ENCODE measurements at regions not wholly inside any gene's neighbourhood (a gene's known extent, or its start where the extent isn't known, plus 50 kb on each side); places are given as distances from the start of the nearest gene placed in this dataset.

GRCh38 chr4:175068266-175068665 is 150.1 kb downstream of the ADAM29 start (continued):
- TF ChIP-seq ZNF462 (CRISPR knock-in tag; IDR thresholded peaks at IDR 0.05) (no peak), CTCF (conservative IDR thresholded peaks at IDR 0.05; ENCODE audit: low read depth in 2 of 2) (no peak), POLR2AphosphoS5 (IDR thresholded peaks at IDR 0.05; ENCODE audit: low read depth) (no peak)

GRCh38 chr4:175070444-175070843 is 152.3 kb downstream of the ADAM29 start:
- H3K27me3 ChIP-seq (ENCODE audit: insufficient read depth) = no peaks in the 10 kb centered on the region
- peaks cover 9% of the 10 kb centered on the region; the same call in 2 of the 3 replicates for H3K4me1 Mint-ChIP-seq
- no peaks in the 10 kb centered on the region for H3K27me3 Mint-ChIP-seq (ENCODE audit: insufficient read depth, low read depth, poor library complexity)
- no peaks in the 10 kb centered on the region for H3K36me3 ChIP-seq (ENCODE audit: insufficient read depth)
- TF ChIP-seq NANOG (IDR thresholded peaks at IDR 0.05; ENCODE audit: borderline replicate concordance) = no peak
- TF ChIP-seq CREB1 (CRISPR knock-in tag; IDR thresholded peaks at IDR 0.05; ENCODE audit: low read depth) = no peak
- no peak for TF ChIP-seq REST (IDR thresholded peaks at IDR 0.05; ENCODE audit: unreplicated experiment)
- TF ChIP-seq CTCF (conservative IDR thresholded peaks at IDR 0.05; ENCODE audit: low read depth in 2 of 2) = no peak
- TF ChIP-seq ZNF114 (CRISPR knock-in tag; IDR thresholded peaks at IDR 0.05) = no peak
- no peak for TF ChIP-seq POLR2AphosphoS5 (IDR thresholded peaks at IDR 0.05; ENCODE audit: low read depth)
- H3K27ac ChIP-seq (ENCODE audit: low read depth) = no peak overlapping the region
- peaks cover 4% of the 10 kb centered on the region; the same call in 1 of the 2 replicates for H3K4me1 ChIP-seq (ENCODE audit: insufficient read depth)
- no peak overlapping the region for H2AFZ ChIP-seq
- ATAC-seq = no peak
- H4K20me1 ChIP-seq (replicated peaks; ENCODE audit: insufficient read depth) = no peaks in the 10 kb centered on the region
- peaks cover 4% of the 10 kb centered on the region; the same call in 1 of the 2 replicates for H3K9me2 ChIP-seq (ENCODE audit: insufficient read depth)
- no peaks in the 10 kb centered on the region for H3K9me3 Mint-ChIP-seq
- no peak overlapping the region for H3K4me3 Mint-ChIP-seq
- H3K36me3 Mint-ChIP-seq (ENCODE audit: low read depth) = no peaks in the 10 kb centered on the region
- peak overlapping the region; percentile 30; the same call in 1 of the 2 replicates for H3K27ac Mint-ChIP-seq
- H3F3A ChIP-seq (replicated peaks; ENCODE audit: low read depth) = no peaks in the 10 kb centered on the region
- DNase-seq (ENCODE audit: low spot score) = peak; percentile 19
- no peak overlapping the region for H3K4me3 ChIP-seq
- H3K4me2 ChIP-seq = peak overlapping the region; percentile 6; the same call in 1 of the 2 replicates
- no peaks in the 10 kb centered on the region for H3K79me2 ChIP-seq (replicated peaks; ENCODE audit: insufficient read depth)

Data from GM23338 (cell line).